Renal pelvis (tissue), 1 donor: ENCODE measurements at regions not wholly inside any gene's neighbourhood (a gene's known extent, or its start where the extent isn't known, plus 50 kb on each side); places are given as distances from the start of the nearest gene placed in this dataset.
"Not testable (repeated sequence)": the region's sequence is repeated elsewhere in the genome, so short reads cannot be mapped to it uniquely, and the experiment has no call there.

ENCODE experiments used
- DNase-seq: peaks from one replicate; pipeline ENCODE4 v3.0.0-alpha.2; 2013

DNA sequence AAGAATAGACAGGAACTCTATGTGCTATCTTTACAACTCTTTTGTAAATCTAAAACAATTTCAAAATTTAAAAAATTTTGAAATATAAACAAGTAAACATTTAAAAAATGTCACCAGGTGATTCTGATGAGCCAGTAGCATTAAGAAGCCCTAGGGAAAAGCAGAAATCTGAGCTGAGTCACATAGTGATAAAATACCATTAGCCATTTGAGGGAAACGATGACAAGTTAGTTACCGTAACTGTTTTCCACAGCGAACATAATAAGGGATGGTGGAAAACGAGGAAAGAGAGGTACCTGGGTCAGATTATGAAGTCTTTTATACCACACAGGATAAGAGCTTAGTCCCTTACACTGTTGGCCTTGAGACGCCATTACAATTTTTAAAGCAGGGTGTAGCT lies 55.5 kb downstream of the PRR15 start:
- no peak for DNase-seq

DNA sequence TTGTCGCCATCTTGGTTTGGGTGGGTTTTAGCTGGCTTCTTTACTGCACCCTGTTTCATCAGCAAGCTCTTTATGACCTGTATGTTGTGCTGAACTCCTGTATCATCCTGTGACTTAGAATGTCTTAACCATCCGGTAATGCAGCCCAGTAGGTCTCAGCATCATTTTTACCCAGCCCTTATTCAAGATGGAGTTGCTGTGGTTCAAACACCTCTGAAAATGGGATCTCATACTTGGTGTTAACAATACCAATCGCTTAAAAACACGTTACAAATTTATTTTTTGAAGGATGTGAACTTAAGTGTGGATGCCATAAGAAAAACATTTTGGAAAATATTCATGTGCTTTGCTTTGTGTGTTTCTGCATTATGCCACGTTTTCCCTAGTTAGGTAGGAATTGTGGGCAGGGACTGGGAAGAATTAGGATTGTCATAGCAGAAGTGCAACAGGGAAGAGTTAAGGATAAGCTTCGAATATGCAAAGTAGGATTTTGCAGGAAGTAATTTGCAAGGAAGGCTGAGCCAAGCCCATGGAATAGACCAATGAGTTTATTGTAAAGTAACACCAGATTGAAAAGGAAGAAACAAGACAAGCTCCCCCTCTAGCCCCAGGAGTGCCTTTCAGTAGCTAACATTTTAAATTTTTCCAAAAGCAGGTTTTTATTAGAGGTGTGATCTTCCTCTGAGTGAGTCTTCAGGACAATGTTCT lies 56.4 kb downstream of the PRR15 start:
- no peak for DNase-seq

DNA sequence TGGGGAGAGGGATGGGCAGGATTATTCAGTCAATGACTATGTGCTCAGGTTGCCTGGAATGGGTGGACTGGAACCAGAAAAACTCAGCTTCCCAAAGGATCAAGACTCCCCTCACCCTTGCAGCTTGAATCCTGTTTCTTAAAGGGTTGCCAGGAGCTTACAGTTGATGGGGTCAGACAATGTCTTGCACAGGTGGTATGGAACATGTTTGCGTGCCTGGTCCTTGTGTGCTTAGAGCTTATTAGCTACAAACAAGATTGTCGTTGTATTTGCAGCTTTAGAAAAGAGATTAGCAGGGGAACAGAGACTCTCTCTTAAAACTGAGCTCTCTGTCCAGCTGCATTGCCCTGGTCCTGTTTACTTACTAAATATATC lies 56.9 kb downstream of the PRR15 start:
- DNase-seq = no peak

DNA sequence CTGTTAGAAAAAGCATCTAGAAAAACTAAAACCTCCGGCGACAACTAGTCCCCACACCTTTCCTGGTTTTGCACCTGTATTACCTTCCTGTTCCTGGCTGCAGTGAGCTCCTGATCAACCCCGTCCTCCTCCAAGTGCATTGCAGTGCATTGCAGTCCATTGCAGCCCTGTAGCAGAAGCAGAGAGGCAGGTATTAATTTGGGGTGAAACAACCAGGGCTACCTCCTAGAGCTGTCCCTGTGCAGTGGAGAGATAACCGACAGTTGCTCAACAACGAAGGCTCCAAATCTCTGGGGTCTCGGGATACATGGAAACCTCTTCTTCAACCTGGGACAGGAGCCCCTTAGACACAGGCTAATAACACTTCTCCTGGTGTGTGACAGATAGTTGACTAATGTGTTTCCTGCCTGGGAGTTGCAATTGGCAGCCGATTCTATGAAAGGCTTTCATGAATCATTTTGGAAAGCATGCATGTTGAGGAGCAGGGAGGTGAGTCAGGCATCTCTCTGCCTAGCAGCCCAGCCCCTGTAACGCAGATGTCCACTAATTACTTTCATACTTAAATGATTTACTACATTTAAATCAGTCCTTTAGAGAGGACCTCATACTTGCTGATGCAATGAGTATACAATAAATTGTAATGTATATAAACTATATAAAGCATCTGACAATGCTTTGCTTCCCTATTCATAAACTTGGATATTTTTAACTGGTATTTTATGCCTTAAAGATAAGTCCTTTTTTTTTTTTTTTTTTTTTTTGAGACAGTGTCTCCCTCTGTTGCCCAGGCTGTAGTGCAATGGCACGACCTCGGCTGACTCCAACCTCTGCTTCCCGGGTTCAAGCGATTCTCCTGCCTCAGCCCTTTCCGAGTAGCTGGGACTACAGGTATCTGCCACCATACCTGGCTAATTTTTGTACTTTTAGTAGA lies 59.0 kb downstream of the PRR15 start:
- DNase-seq = no peak

DNA sequence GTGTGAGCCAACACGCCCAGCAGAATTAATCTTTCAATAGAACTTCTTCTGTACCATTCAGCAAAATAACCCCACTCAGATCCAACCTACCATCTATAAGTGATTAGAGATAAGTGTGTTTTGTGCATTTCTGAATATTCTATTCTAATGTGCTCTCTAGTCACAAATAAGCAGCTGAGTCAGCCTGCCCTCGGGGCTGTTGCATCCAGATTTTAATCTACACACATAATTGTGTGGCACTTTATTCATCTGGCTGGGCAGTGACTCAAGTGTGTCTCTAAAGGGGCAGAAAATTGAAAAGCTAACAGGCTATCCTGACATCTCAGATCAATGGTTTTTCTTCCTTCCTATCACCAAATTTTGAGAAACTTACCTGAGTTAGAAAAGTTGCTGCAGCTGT lies 60.3 kb downstream of the PRR15 start:
- DNase-seq = no peak

DNA sequence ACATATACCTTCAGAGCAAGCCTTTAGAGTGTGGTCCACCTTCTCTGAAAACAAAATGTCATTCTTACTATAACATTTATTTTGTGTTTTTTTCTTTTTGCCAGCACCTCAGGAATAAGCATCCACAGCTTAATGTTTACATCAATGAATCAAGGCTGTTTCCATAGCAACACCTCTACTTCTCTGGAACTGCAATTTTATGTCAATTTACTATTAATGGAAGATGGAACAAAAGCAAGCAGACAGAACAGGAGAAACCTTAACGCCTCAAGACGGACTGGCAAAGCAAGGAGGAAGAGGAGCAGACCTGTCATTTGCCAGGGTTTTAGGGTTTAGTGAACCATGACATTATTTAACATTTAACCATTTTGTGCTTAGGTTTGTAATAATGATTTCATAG lies 63.1 kb downstream of the PRR15 start:
- no peak for DNase-seq

DNA sequence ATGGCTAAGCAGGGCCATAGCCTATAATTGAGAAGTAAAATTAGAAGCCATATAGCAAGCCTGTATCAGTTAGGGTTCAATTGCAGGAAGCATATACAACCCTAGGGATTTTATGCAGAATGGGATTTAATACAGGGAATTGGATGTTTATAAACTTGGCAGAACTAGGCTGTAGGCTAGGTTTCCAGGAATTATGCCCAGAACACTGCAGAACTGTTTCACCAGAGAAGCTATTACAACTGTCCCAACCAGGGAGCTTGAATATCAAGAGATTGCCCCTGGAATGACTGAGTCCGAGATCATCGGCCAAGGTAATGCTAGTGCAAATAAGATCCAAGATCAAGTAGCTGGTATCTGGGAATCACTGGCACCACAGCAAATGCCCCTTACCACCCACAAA lies 64.0 kb downstream of the PRR15 start:
- DNase-seq = no peak

DNA sequence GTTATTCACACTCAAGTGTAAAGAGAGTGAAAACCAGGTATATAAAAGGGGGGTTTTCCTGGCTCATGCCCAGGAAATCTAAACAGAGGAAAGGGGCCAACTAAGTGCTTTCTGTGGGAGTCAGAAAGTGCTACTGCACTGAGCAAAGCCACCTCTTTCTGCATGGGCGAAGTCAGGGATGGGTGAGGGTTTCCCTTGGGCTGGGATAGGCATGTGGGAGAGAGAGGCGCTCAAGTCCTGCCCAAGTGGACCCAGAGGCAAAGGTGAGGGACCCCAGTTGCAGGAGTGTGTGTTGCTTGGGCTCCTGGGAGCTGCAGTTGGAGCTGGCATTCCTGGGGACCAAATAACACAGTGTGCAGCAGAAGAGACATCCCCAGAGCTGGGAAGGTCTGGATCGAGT lies 65.9 kb downstream of the PRR15 start:
- no peak for DNase-seq

DNA sequence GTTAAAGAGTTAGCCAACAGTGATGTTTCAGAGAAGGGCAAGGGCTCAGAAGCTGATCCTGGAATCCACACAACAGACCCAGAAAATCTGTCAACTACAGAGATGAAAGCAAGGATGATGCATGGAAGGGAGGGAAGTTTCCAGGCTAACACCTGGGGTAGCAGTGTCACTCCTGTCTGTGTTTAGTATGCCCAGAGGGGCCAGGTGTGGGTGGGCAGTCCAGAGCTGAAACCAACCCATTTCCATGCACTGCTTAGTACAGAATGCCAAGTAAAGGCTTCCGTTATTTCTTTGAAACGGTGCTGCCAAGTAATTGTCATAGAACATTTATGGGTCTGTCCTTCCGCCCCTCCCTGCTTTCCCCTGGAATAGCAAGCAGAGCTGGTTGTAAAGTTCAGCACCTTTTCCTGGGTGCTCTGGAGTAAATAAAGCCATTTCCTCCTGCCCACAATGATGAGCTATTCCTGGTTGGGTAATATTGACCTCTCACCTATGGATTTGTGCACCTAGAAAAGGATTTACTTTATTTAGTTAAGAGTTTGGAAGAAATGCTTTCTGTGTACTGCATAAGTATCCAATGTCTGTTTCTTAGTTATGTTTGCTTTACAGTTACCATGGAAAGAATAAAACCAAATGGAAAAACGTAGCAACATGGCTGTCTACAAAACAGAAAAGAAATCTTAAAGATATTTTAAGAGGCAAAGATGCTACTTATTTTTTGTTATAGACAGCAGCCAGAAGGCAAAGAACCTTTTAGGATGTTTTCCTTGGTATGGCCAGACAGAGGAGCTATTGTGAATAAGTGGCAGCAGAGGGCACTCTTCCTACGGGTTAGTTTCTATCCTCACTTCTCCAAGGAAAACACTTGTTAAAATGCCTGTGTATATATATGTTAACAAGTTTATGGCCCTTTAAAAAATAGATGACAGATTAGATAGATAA lies 71.7 kb downstream of the PRR15 start:
- peak; percentile 34 for DNase-seq

DNA sequence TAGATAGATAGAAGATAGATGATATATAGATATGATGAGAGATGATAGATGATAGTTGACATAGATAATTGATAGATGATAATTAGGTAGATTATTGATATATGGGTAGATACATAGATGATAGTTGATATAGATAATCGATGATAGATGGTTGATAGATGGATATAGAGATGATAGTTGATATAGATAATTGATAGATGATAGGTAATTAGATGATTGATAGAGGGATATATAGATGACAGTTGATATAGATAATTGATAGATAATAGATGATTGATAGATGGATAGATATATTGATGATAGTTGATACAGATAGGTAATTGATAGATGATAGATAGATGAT lies 72.3 kb downstream of the PRR15 start:
- no peak for DNase-seq

DNA sequence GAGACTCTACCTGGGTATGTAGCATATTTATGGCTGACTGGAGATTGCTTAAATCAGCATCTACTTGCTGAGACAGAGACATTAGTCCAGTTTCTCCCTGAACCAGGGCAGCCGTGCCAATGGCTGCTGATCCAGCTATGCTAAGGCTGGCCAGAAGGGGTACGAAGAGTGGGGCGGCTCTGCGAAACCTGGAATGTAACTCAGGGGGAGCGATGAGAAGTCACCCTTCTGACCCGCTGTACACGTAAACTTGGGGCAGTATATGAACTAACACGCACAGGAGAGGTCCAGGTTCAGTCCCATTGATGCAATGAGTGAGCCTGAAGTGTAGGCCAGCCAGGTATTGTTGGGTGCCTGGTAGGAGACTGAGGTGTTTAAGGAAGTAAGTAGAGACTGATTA lies 73.7 kb downstream of the PRR15 start:
- no peak for DNase-seq

DNA sequence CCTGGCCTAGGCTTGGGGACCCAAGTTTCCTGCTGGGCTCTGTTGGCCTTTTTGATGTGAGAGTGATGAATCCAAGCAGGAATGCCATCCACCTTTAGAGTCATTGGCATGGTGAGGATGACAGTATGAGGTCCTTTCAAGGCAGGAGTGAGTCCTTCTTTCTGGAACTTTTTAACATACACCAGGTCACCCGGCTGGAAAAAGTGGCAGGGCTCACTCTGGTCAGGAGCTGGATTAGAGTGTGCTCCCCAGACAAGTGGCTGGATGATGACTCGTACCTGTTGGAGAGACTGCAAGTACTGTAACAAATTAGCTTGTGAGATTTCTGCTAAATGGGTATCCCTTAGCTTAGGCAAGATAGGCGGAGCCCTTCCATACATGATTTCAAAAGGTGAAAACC lies 75.2 kb downstream of the PRR15 start:
- not testable (repeated sequence) for DNase-seq

DNA sequence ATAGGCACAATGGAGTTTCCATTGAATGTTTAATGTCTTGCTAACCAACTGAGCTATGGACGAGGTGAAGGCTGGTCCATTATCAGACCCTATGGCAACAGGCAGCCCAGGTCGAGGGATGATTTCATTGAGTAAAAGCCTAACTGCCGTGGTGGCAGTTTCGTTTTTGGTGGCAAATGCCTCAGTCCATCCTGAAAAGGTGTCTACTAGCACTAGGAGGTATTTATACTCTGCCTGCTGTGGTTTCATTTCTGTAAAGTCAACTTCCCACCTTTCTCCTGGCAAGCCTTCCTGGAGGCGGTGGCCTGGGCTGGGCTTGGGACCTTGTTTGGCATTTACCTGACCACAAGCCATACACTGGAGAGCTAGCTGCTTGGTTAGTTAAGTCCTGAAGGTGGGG lies 75.8 kb downstream of the PRR15 start:
- DNase-seq = no peak

DNA sequence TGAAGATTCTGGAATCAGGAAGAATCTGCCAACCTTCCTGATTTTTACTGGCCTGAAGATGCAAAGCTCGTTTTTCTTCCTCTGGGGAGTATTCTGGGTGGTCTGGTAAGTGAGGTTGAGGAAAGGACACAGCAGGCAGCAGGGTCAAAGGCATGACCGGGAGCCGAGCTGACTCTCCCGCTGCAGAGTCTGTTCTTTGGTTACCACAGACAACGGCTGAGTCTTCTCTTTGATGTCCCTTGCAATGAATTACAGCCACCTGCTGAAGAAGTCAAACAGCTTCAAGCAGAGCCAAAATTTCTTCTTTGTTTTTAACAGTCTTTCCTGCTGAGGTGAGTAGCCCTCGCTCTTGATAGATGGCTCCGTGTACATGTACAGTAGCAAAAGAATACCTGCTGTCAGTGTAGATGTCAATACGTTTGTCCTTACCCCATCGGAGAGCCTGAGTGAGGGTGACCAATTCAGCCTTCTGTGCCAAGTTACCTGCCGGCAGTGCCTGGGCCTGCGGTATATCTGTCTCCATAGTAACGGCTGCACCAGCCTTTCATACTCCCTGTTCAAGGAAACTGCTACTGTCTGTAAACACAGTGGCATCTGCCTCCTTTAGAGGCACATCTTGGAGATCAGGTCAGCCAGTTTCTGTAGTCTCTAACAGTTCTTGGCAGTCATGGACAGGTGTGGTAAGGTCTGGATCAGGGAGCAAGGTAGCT lies 76.4 kb downstream of the PRR15 start:
- peak; percentile 41 for DNase-seq

DNA sequence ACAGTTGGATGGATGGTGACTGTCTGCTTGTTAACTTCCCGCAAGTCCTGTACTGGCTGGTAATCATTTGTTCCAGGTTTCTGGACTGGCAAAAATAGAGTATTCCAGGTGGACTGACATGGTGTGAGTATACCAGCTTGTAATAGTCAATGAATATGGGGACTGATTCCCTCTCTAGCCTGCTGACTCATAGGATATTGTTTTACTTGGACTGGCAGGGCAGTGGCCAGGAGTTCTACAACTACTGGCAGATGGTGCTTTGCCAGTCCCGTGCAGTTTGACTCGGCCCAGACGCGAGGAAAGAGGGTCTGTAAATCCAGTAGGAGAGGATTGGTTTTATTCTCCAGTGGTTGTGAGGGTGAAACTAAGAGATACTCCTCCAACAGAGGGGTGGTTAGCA lies 78.0 kb downstream of the PRR15 start:
- no peak for DNase-seq

DNA sequence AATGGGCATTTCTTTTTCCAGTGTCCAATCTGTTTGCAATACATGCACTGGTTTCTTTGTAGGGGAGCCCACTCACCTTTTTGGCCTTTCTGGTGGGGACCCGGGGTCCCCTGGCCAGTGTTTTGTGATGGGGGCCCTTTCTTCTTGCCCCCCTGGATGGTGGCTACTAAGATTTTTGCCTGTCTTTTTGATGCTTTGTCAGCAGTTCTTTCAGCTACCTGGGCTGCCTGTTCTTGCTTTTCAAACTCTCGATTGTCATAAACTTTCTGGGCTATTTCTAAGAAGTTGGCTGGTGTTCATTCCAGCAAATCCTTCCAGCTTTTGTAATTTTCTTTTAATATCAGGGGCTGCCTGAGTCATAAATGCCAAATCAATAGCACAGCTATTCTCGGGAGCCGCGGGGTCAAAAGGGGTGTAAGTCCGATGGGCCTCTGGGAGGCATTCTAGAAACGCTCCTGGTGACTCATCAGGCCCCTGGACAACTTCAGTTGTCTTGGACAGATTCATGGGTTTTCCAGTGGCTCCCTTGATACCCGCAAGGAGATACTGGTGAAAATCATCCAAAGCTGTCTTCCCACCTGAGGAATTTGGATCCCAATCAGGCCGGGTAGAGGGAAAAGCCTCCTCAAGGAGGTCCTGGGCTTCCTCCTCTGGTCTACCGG lies 79.0 kb downstream of the PRR15 start:
- no peak for DNase-seq

DNA sequence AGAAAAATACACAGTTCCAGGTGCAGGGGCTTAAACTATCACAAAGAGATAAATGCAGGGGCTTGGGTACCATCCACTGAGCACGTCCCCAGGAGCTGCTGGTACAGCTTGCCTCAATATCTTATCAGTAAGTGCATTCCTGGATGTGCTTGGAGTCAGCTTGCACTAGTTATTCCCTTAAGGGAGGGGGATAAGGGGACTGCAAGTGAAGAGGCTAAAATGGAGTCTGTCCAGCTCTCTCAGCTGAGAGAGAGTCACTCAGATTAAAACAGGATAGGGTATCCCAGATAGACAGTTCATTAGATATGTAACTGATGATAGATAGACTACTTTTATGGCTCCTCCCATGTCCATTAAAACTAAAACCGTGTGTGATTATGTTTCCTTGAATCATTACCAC lies 82.5 kb downstream of the PRR15 start:
- DNase-seq = not testable (repeated sequence)

DNA sequence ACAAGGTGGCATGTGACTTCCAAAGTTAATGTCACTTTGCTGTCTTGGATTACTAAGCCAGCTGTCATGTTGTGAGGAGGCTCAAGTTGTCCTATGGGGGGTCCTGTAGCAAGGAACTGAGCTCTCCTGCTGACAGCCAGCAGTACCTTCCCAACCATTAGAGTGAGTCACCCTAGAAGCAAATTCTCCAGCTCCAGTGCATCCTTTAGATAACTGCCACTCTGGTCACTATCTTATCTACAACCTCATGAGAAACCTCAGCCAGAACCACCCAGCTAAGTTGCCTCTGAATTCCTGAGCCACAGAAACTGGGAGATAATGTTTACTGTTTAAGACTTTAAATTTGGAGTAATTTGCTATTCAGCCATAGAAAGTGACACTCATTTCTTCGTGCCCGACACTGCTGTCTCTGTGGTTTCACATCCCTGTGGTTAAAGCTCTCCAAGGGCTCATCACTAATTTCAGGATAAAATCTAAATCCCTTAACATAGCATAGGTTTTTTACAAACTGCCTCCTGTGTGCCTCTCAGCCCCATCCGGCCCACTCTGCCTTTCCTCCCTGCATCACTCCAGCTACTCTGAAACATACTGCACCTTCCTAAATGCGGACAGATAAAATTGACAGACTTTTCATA lies 83.5 kb downstream of the PRR15 start:
- no peak for DNase-seq

DNA sequence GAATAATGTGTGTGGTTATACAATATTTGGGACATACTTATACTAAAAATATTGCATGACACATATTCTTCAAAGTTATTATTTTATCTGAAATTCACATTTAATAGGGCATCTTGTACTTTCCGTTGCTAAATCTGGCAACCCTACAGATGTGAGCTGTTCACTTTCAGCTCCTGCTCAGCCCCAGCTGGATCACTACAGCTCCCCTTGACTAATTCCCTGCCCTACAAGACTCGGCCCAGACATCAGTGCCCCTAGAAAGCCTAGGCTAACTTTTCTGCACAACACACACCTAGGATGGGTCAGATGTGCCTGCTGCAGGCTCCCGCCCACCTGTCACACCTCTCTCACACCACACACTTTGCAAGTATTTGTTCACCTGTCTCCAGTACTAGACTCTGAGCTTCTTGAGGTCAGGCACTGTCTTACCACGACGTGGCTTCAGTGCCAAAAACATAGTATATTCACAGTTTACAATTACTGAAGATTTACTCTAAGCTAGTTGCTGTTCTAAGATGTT lies 84.1 kb downstream of the PRR15 start:
- DNase-seq = not testable (repeated sequence)

DNA sequence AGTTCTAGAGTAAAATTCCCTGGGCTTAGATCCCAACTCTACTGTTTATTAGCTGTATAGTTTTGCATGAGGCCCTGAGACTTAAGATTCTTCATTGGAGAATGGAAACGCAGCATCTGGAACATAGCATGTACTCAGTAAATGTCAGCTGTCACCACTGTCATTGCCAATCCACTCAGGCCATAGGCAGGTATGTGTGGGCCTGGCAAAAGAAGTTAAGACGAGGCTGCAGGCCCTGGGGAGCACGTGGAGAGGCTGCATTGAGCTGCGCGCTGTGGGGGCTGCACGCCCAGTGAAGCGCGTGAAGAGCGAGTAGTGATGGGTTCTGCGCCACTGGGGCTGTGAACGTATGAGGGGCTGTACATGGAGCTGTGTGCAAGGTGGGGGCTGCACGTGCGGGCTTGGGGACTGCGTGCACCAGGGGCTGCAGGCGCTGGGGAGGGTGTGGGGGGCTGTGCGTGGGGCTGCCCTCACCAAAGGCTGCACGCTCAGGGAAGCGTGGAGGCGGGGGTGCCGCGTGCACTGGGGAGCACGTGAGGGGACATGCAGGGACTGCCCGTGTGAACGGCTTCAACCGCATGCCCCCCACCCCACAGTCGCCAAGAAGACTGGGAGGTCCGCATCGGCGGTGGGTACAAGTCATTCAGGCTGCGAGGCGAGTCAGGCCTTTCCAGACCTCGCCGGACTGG lies 85.5 kb downstream of the PRR15 start:
- DNase-seq = no peak
